Activated T-cell treated with anti-CD3 and anti-CD28 coated beads, Interleukin-2, amount 50 U/mL, for 24 hours (primary cell): ENCODE measurements at regions not wholly inside any gene's neighbourhood (a gene's known extent, or its start where the extent isn't known, plus 50 kb on each side); places are given as distances from the start of the nearest gene placed in this dataset.

Experiments
- DNase-seq: peaks from one replicate; pipeline ENCODE4 v3.0.0-alpha.2; 2020
- H3K27ac Mint-ChIP-seq: 2 replicates; pipeline ENCODE4 v1.8.0; 2020; ENCODE audit warnings: mild to moderate bottlenecking, mixed read lengths
- H3K27me3 Mint-ChIP-seq: 2 replicates; pipeline ENCODE4 v1.8.0; 2020; ENCODE audit warnings: mixed read lengths
- H3K36me3 Mint-ChIP-seq: 2 replicates; pipeline ENCODE4 v1.8.0; 2020; ENCODE audit warnings: low read depth, mixed read lengths
- H3K4me1 Mint-ChIP-seq: 2 replicates; pipeline ENCODE4 v1.8.0; 2020; ENCODE audit warnings: low read depth, mixed read lengths
- H3K4me3 Mint-ChIP-seq: 2 replicates; pipeline ENCODE4 v1.8.0; 2020; ENCODE audit warnings: mild to moderate bottlenecking, moderate library complexity, mixed read lengths
- H3K9me3 Mint-ChIP-seq: 2 replicates; pipeline ENCODE4 v1.8.0; 2020; ENCODE audit warnings: mixed read lengths

GRCh38 chr10:106114656-106115186 is 1049.8 kb downstream of the SORCS1 start:
- Mint-ChIP-seq H3K27me3 (no peaks in the 10 kb centered on the region), H3K9me3 (peaks cover 26% of the 10 kb centered on the region), H3K4me3 (no peak overlapping the region), H3K4me1 (no peaks in the 10 kb centered on the region), H3K27ac (no peak overlapping the region), H3K36me3 (no peaks in the 10 kb centered on the region)
- no peak for DNase-seq

- Mint-ChIP-seq H3K27ac (no peak overlapping the region), H3K36me3 (no peaks in the 10 kb centered on the region), H3K9me3 (peaks cover 5% of the 10 kb centered on the region), H3K4me1 (no peaks in the 10 kb centered on the region), H3K27me3 (no peaks in the 10 kb centered on the region), H3K4me3 (no peak overlapping the region)
- no peak for DNase-seq
These were observed 1053.3 kb downstream of the SORCS1 start for GRCh38 chr10:106111246-106111645.

- Mint-ChIP-seq H3K36me3 (no peaks in the 10 kb centered on the region), H3K4me1 (no peaks in the 10 kb centered on the region), H3K9me3 (peaks cover 3% of the 10 kb centered on the region), H3K27me3 (no peaks in the 10 kb centered on the region), H3K4me3 (no peak overlapping the region), H3K27ac (no peak overlapping the region)
- no peak for DNase-seq
These were observed 1056.8 kb downstream of the SORCS1 start for GRCh38 chr10:106107706-106108105.

GRCh38 chr10:106106114-106106513 is 1058.4 kb downstream of the SORCS1 start:
- Mint-ChIP-seq H3K27ac (no peak overlapping the region), H3K9me3 (peaks cover 3% of the 10 kb centered on the region), H3K27me3 (no peaks in the 10 kb centered on the region), H3K4me1 (no peaks in the 10 kb centered on the region), H3K36me3 (no peaks in the 10 kb centered on the region), H3K4me3 (no peak overlapping the region)
- DNase-seq, result no peak

GRCh38 chr10:106089855-106090254 is 1074.7 kb downstream of the SORCS1 start:
- Mint-ChIP-seq H3K4me3 (no peak overlapping the region), H3K4me1 (no peaks in the 10 kb centered on the region), H3K36me3 (no peaks in the 10 kb centered on the region), H3K27me3 (no peaks in the 10 kb centered on the region), H3K9me3 (peaks cover 2% of the 10 kb centered on the region), H3K27ac (no peak overlapping the region)
- no peak for DNase-seq

- H3K4me1 Mint-ChIP-seq, result no peaks in the 10 kb centered on the region
- no peaks in the 10 kb centered on the region for H3K27me3 Mint-ChIP-seq
- peaks cover 6% of the 10 kb centered on the region for H3K9me3 Mint-ChIP-seq
- H3K4me3 Mint-ChIP-seq, result no peak overlapping the region
- H3K27ac Mint-ChIP-seq, result no peak overlapping the region
- no peaks in the 10 kb centered on the region for H3K36me3 Mint-ChIP-seq
- no peak for DNase-seq
These were observed 1078.1 kb downstream of the SORCS1 start for GRCh38 chr10:106086391-106086790.

- DNase-seq, result no peak
- Mint-ChIP-seq H3K27ac (no peak overlapping the region), H3K4me3 (no peak overlapping the region), H3K4me1 (no peaks in the 10 kb centered on the region), H3K27me3 (no peaks in the 10 kb centered on the region), H3K36me3 (no peaks in the 10 kb centered on the region), H3K9me3 (peaks cover 7% of the 10 kb centered on the region)
These were observed 1080.9 kb downstream of the SORCS1 start for GRCh38 chr10:106083572-106083971.

- Mint-ChIP-seq H3K27me3 (no peaks in the 10 kb centered on the region), H3K27ac (no peak overlapping the region), H3K9me3 (peaks cover 12% of the 10 kb centered on the region), H3K4me3 (no peak overlapping the region), H3K36me3 (no peaks in the 10 kb centered on the region), H3K4me1 (no peaks in the 10 kb centered on the region)
- no peak for DNase-seq
These were observed 1081.6 kb downstream of the SORCS1 start for GRCh38 chr10:106082865-106083264.

- H3K27ac Mint-ChIP-seq, result no peak overlapping the region
- H3K27me3 Mint-ChIP-seq, result no peaks in the 10 kb centered on the region
- H3K9me3 Mint-ChIP-seq, result peaks cover 9% of the 10 kb centered on the region
- H3K4me3 Mint-ChIP-seq, result no peak overlapping the region
- no peak for DNase-seq
- no peaks in the 10 kb centered on the region for H3K36me3 Mint-ChIP-seq
- no peaks in the 10 kb centered on the region for H3K4me1 Mint-ChIP-seq
These were observed 1085.5 kb downstream of the SORCS1 start for GRCh38 chr10:106078895-106079576.

GRCh38 chr10:106076496-106076895 is 1088.0 kb downstream of the SORCS1 start:
- Mint-ChIP-seq H3K27ac (no peak overlapping the region), H3K4me3 (no peak overlapping the region), H3K36me3 (no peaks in the 10 kb centered on the region), H3K4me1 (no peaks in the 10 kb centered on the region), H3K27me3 (no peaks in the 10 kb centered on the region), H3K9me3 (peaks cover 12% of the 10 kb centered on the region)
- no peak for DNase-seq

GRCh38 chr10:106053061-106053460 is 1111.4 kb downstream of the SORCS1 start:
- no peak overlapping the region for H3K4me3 Mint-ChIP-seq
- H3K4me1 Mint-ChIP-seq, result no peaks in the 10 kb centered on the region
- H3K9me3 Mint-ChIP-seq, result peaks cover 3% of the 10 kb centered on the region
- H3K36me3 Mint-ChIP-seq, result no peaks in the 10 kb centered on the region
- no peak overlapping the region for H3K27ac Mint-ChIP-seq
- DNase-seq, result no peak
- no peaks in the 10 kb centered on the region for H3K27me3 Mint-ChIP-seq

GRCh38 chr10:106044503-106044902 is 1120.0 kb downstream of the SORCS1 start:
- H3K4me3 Mint-ChIP-seq, result no peak overlapping the region
- no peaks in the 10 kb centered on the region for H3K27me3 Mint-ChIP-seq
- no peaks in the 10 kb centered on the region for H3K4me1 Mint-ChIP-seq
- H3K36me3 Mint-ChIP-seq, result no peaks in the 10 kb centered on the region
- no peak overlapping the region for H3K27ac Mint-ChIP-seq
- H3K9me3 Mint-ChIP-seq, result peaks cover 11% of the 10 kb centered on the region
- no peak for DNase-seq

GRCh38 chr10:106043863-106044262 is 1120.6 kb downstream of the SORCS1 start:
- Mint-ChIP-seq H3K27ac (no peak overlapping the region), H3K4me3 (no peak overlapping the region), H3K4me1 (no peaks in the 10 kb centered on the region), H3K36me3 (no peaks in the 10 kb centered on the region), H3K27me3 (no peaks in the 10 kb centered on the region), H3K9me3 (peaks cover 11% of the 10 kb centered on the region)
- DNase-seq, result no peak

GRCh38 chr10:106038246-106038645 is 1126.3 kb downstream of the SORCS1 start:
- DNase-seq, result no peak
- Mint-ChIP-seq H3K27me3 (no peaks in the 10 kb centered on the region), H3K4me1 (no peaks in the 10 kb centered on the region), H3K36me3 (no peaks in the 10 kb centered on the region), H3K9me3 (peaks cover 8% of the 10 kb centered on the region), H3K27ac (no peak overlapping the region), H3K4me3 (no peak overlapping the region)

- H3K36me3 Mint-ChIP-seq, result no peaks in the 10 kb centered on the region
- H3K27ac Mint-ChIP-seq, result no peak overlapping the region
- H3K4me1 Mint-ChIP-seq, result no peaks in the 10 kb centered on the region
- H3K27me3 Mint-ChIP-seq, result no peaks in the 10 kb centered on the region
- no peak overlapping the region for H3K4me3 Mint-ChIP-seq
- DNase-seq, result no peak
- peaks cover 3% of the 10 kb centered on the region for H3K9me3 Mint-ChIP-seq
These were observed 1131.4 kb downstream of the SORCS1 start for GRCh38 chr10:106033065-106033464.
